Endothelial cell of umbilical vein (primary cell): ENCODE measurements at regions not wholly inside any gene's neighbourhood (a gene's known extent, or its start where the extent isn't known, plus 50 kb on each side); places are given as distances from the start of the nearest gene placed in this dataset.

Experiments used
- BruUV-seq: library from RNA; stranded (reverse); fragments of 400-500 nt; replicated peaks from 2 replicates; lab custom pipeline; 2021; lab: Mats Ljungman, UMichigan
- CTCF ChIA-PET: fragments of 300-600, 350-600 bp; sonication (Branson Sonifier 250); formaldehyde crosslinking; loops from one replicate; lab custom pipeline; 2021; ENCODE audit warnings: antibody characterized with exemption, inconsistent platforms; lab: Charles Lee
- POLR2A ChIA-PET: fragments of 300-600, 350-600 bp; sonication (Branson Sonifier 250); formaldehyde crosslinking; loops from one replicate; lab custom pipeline; 2021; ENCODE audit warnings: antibody characterized with exemption, inconsistent platforms; lab: Charles Lee
- DNase-seq: peaks from one replicate; pipeline ENCODE4 v3.0.0-alpha.2; 2011; ENCODE audit warnings: low read depth, low spot score
- FAIRE-seq: peaks from 2 replicates; lab custom pipeline; 2011; peaks lifted over from hg19 to GRCh38; lab: Jason Lieb, UNC
- H2AFZ ChIP-seq: 2 replicates; pipeline ENCODE4 v1.6.0; 2012; ENCODE audit warnings: low read depth, low read length, control low read depth, inconsistent platforms
- H3K27ac ChIP-seq: 2 replicates; pipeline ENCODE4 v1.5.1; 2011; ENCODE audit warnings: low read depth, mild to moderate bottlenecking, control low read depth, low read length, moderate library complexity; ENCODE audit not compliant: insufficient read depth
- H3K27me3 ChIP-seq, 2 experiments: 2 replicates each; pipeline versions ENCODE4 v1.6.0 to v1.6.1; 2011; ENCODE audit warnings: low read length in 2 of 2, mixed read lengths in 1 of 2; ENCODE audit not compliant: control insufficient read depth in 2 of 2, insufficient read depth in 2 of 2
- H3K36me3 ChIP-seq, 2 experiments: 2 replicates in 1 of 2; 3 replicates in 1 of 2; pipeline ENCODE4 v1.5.1; 2011; ENCODE audit warnings: low read length in 2 of 2, mild to moderate bottlenecking in 1 of 2, moderate library complexity in 1 of 2; ENCODE audit not compliant: control insufficient read depth in 2 of 2, insufficient read depth in 2 of 2; ENCODE audit errors: extremely low read depth in 1 of 2
- H3K4me1 ChIP-seq: 3 replicates; pipeline ENCODE4 v1.5.1; 2011; ENCODE audit warnings: mild to moderate bottlenecking, low read length; ENCODE audit not compliant: control insufficient read depth, insufficient read depth; ENCODE audit errors: extremely low read depth
- H3K4me2 ChIP-seq: 2 replicates; pipeline ENCODE4 v1.6.1; 2011; ENCODE audit warnings: low read length, control low read depth, mixed read lengths; ENCODE audit not compliant: insufficient read depth
- H3K4me3 ChIP-seq, 3 experiments: fragments of 200-600 bp in 1 of 3; sonication (generic), shearing (Covaris generic) in 1 of 3; replicated peaks in 1 of 3; 2 replicates each; pipeline ENCODE4 v1.5.1; 2011 to 2016; ENCODE audit warnings: control low read depth in 3 of 3, low read length in 3 of 3, mild to moderate bottlenecking in 2 of 3, inconsistent platforms in 1 of 3, low read depth in 1 of 3, moderate library complexity in 1 of 3; ENCODE audit not compliant: insufficient read depth in 1 of 3
- H3K79me2 ChIP-seq: 2 replicates; pipeline ENCODE4 v1.6.0; 2012; ENCODE audit warnings: low read length, inconsistent platforms; ENCODE audit not compliant: control insufficient read depth, insufficient read depth
- H3K9ac ChIP-seq: replicated peaks from 2 replicates; pipeline ENCODE3; 2011; ENCODE audit warnings: low read length, control low read depth; ENCODE audit not compliant: insufficient read depth; ENCODE audit errors: extremely low read depth
- H3K9me1 ChIP-seq: replicated peaks from 3 replicates; pipeline ENCODE4 v1.6.0; 2011; ENCODE audit warnings: mild to moderate bottlenecking, low read length; ENCODE audit not compliant: control insufficient read depth, insufficient read depth; ENCODE audit errors: extremely low read depth
- H3K9me3 ChIP-seq: replicated peaks from 2 replicates; pipeline ENCODE4 v1.5.1; 2012; ENCODE audit warnings: low read length, inconsistent platforms; ENCODE audit not compliant: control insufficient read depth, insufficient read depth
- H4K20me1 ChIP-seq: replicated peaks from 2 replicates; pipeline ENCODE3; 2011; ENCODE audit warnings: mild to moderate bottlenecking, low read length; ENCODE audit not compliant: control insufficient read depth, insufficient read depth; ENCODE audit errors: extremely low read depth
- CTCF ChIP-seq, 2 donors: IDR thresholded peaks; 1 replicate in 1 of 2; 2 replicates in 1 of 2; pipeline ENCODE4 v1.5.1; 2011; ENCODE audit warnings: low read length in 2 of 2, mild to moderate bottlenecking in 2 of 2, moderate library complexity in 2 of 2, control low read depth in 1 of 2, inconsistent platforms in 1 of 2, low read depth in 1 of 2; ENCODE audit not compliant: insufficient read depth in 1 of 2; ENCODE audit errors: extremely low read depth in 1 of 2
- EZH2 ChIP-seq: IDR thresholded peaks from 2 replicates; pipeline ENCODE4 v1.6.1; 2012; ENCODE audit warnings: borderline replicate concordance, low read depth, mild to moderate bottlenecking, moderate library complexity, low read length, inconsistent platforms; ENCODE audit not compliant: severe bottlenecking
- FOS ChIP-seq: IDR thresholded peaks from 2 replicates; pipeline ENCODE4 v1.6.1; 2011; ENCODE audit warnings: mild to moderate bottlenecking, low read length, moderate library complexity, borderline replicate concordance; ENCODE audit not compliant: insufficient read depth
- GATA2 ChIP-seq: IDR thresholded peaks from 2 replicates; pipeline ENCODE4 v1.7.0; 2011; ENCODE audit warnings: low read depth, mild to moderate bottlenecking, moderate library complexity, mixed read lengths, low read length; ENCODE audit not compliant: insufficient read length, insufficient read depth
- JUN ChIP-seq: IDR thresholded peaks from 2 replicates; pipeline ENCODE4 v1.6.1; 2011; ENCODE audit warnings: borderline replicate concordance, low read depth; ENCODE audit not compliant: insufficient read length, insufficient read depth
- MAX ChIP-seq: IDR thresholded peaks from 2 replicates; pipeline ENCODE4 v1.6.1; 2011; ENCODE audit not compliant: insufficient read depth, insufficient read length
- MYC ChIP-seq: IDR thresholded peaks from one replicate; pipeline ENCODE4 v1.6.1; 2011; ENCODE audit warnings: mild to moderate bottlenecking, low read depth, low read length
- POLR2A ChIP-seq: IDR thresholded peaks from 2 replicates; pipeline ENCODE4 v1.6.1; 2012; ENCODE audit warnings: low read depth, mild to moderate bottlenecking, control low read depth, low read length
- POLR2AphosphoS5 ChIP-seq: IDR thresholded peaks from 2 replicates; pipeline ENCODE4 v1.6.1; 2012; ENCODE audit warnings: low read depth, mild to moderate bottlenecking, control low read depth, low read length, moderate library complexity; ENCODE audit not compliant: insufficient read depth
- dilution Hi-C: fragments of 300-500 bp; cut with MboI; formaldehyde crosslinking; loops from one replicate; pipeline ENCODE4 v1.15.0; 2019; ENCODE audit warnings: low sequenced_read_pairs; ENCODE audit not compliant: extremely low pct_ligation_motif_present
- intact Hi-C: fragments of 100-400 bp; cut with micrococcal nuclease; formaldehyde crosslinking; loops from one replicate; pipeline ENCODE4 v1.10.0; 2022

- peaks cover 0 to 2% of the 10 kb centered on the region in 2 experiments for H3K27me3 ChIP-seq
- no peaks in the 10 kb centered on the region for H3K36me3 ChIP-seq
- DNase-seq (no peak), FAIRE-seq (no peak)
- no peaks in the 10 kb centered on the region for H3K79me2 ChIP-seq
- no peak overlapping the region for H3K27ac ChIP-seq
- H3K9me3 ChIP-seq: no peaks in the 10 kb centered on the region
- dilution Hi-C loops: no loop called here
- H3K9me1 ChIP-seq: no peaks in the 10 kb centered on the region
- no peak for TF ChIP-seq CTCF (IDR thresholded peaks at IDR 0.05; ENCODE audit: extremely low read depth in 1 of 2, insufficient read depth in 1 of 2, low read depth in 1 of 2, low read length in 2 of 2)
- no peak for TF ChIP-seq JUN
- TF ChIP-seq POLR2AphosphoS5: no peak
- TF ChIP-seq GATA2: no peak
- no peak for TF ChIP-seq POLR2A
- TF ChIP-seq MAX: no peak
- TF ChIP-seq FOS: no peak
- no peak for TF ChIP-seq EZH2
- TF ChIP-seq MYC: no peak
- H3K9ac ChIP-seq: no peak overlapping the region
- no TSS peak for BruUV-seq
- no peaks in the 10 kb centered on the region for H4K20me1 ChIP-seq
- intact Hi-C loops: no loop called here
- POLR2A ChIA-PET: interaction anchor here (0.7 kb wide), 1 partner anchor 1359 kb away, joined by 9 read pairs; no protein-coding TSS in a partner anchor
- CTCF ChIA-PET: interaction anchor here (0.7 kb wide), 1 partner anchor 75 kb away, joined by 4 read pairs; no protein-coding TSS in a partner anchor
- H3K4me2 ChIP-seq: no peak overlapping the region
- H2AFZ ChIP-seq: no peak overlapping the region
- H3K4me1 ChIP-seq: no peaks in the 10 kb centered on the region
- no peak overlapping the region for H3K4me3 ChIP-seq
Observed at GRCh38 chr10:52855546-52856325, 83.2 kb upstream of the MBL2 start.
